ENCODE measurements at regions not wholly inside any gene's neighbourhood (a gene's known extent, or its start where the extent isn't known, plus 50 kb on each side); places are given as distances from the start of the nearest gene placed in this dataset.

DNA sequence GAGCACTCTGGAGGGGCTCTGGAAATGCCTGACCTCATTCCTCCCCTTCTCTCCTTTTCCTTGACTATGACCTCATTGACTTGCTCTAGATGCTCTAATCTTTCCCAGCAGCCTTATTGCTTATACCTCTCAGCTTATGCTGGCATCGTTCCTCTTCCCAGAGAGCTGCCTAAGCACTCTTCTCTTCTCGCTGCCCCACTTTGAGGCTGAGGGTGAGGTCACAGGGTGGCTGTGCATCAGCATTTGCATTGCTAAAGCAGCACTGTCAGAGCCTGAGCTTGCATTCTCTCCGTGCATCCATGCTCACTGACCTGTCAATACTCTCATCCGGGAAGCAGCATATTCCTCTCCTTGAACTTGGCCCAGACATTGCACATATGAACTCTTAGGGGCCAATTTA is 96.4 kb upstream of the NTRK2 start:
- H3K4me3 ChIP-seq (ENCODE audit: control insufficient read depth, low read depth, low read length): no peak overlapping the region
- DNase-seq (ENCODE audit: low read depth): no peak
- TF ChIP-seq, protein P1, sequence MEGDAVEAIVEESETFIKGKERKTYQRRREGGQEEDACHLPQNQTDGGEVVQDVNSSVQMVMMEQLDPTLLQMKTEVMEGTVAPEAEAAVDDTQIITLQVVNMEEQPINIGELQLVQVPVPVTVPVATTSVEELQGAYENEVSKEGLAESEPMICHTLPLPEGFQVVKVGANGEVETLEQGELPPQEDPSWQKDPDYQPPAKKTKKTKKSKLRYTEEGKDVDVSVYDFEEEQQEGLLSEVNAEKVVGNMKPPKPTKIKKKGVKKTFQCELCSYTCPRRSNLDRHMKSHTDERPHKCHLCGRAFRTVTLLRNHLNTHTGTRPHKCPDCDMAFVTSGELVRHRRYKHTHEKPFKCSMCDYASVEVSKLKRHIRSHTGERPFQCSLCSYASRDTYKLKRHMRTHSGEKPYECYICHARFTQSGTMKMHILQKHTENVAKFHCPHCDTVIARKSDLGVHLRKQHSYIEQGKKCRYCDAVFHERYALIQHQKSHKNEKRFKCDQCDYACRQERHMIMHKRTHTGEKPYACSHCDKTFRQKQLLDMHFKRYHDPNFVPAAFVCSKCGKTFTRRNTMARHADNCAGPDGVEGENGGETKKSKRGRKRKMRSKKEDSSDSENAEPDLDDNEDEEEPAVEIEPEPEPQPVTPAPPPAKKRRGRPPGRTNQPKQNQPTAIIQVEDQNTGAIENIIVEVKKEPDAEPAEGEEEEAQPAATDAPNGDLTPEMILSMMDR (conservative IDR thresholded peaks at IDR 0.05; ENCODE audit: control insufficient read depth, insufficient read depth, low read depth, low read length): no peak

GRCh38 chr9:84575705-84576104 is 93.8 kb upstream of the NTRK2 start:
- no peak for DNase-seq (ENCODE audit: low read depth)
- TF ChIP-seq, protein P1 (conservative IDR thresholded peaks at IDR 0.05; ENCODE audit: control insufficient read depth, insufficient read depth, low read depth, low read length): no peak
- H3K4me3 ChIP-seq (ENCODE audit: control insufficient read depth, low read depth, low read length): no peak overlapping the region

DNA sequence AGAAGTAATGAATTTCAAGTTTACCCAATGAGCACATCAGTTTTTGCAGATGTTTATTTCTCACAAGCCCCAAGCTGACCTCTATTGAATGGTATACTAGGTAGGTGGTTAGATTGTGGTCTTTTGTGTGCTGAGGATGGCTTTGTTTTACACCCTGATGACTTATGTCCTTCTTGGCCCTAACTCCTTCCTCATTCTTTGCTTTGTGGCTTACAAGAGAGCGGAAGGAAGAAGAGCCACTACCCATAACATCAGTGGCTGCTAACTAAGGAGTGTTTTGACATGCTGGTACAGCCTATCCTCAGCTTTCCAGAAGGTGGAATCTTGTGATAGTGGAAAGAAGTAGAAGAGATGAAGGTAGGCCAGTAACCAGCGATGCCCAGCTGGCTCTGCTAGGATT is 85.7 kb upstream of the NTRK2 start:
- TF ChIP-seq, protein P1 (conservative IDR thresholded peaks at IDR 0.05; ENCODE audit: control insufficient read depth, insufficient read depth, low read depth, low read length): no peak
- no peak overlapping the region for H3K4me3 ChIP-seq (ENCODE audit: control insufficient read depth, low read depth, low read length)
- no peak for DNase-seq (ENCODE audit: low read depth)

GRCh38 chr9:84586662-84587061 is 82.9 kb upstream of the NTRK2 start:
- H3K4me3 ChIP-seq (ENCODE audit: control insufficient read depth, low read depth, low read length): no peak overlapping the region
- TF ChIP-seq, protein P1 (conservative IDR thresholded peaks at IDR 0.05; ENCODE audit: control insufficient read depth, insufficient read depth, low read depth, low read length): no peak
- DNase-seq (ENCODE audit: low read depth): no peak

DNA sequence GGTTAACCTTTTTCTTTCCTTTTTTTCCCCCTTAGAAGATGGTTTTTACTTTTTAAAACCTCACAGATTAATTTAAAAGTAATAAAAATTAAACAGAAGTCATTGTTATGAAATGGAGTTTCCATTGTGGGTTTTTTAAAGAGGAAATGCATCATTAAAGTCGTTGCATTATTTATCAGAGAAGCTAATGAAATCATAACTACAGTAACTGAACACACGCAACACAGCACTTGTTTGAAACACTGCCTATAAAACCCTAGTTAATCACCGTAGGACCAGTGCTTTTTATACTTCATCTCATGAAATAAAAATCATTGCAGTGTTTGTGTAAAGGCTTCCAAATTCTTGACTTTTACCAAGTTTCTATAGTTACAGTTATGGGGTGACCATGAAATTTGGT is 82.4 kb upstream of the NTRK2 start:
- no peak overlapping the region for H3K4me3 ChIP-seq (ENCODE audit: control insufficient read depth, low read depth, low read length)
- TF ChIP-seq, protein P1 (conservative IDR thresholded peaks at IDR 0.05; ENCODE audit: control insufficient read depth, insufficient read depth, low read depth, low read length): no peak
- no peak for DNase-seq (ENCODE audit: low read depth)

DNA sequence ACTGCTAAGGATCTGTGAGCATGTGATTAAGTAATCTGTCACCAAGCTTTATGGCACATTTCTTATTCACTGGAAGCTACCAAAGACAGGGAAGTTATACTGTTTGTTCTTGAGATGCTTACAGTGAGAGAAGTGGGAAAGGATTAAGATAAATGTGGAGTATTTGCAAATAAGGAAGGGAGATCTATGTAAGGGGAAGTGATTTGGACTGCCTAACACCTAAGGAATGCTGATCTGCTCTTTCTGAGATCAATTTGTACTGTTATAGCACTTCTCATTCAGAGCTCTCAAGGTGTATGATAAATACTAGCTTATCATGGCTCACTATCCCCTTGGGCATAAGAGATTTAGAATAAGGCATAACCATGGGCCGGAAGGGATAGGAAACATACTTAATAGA is 80.0 kb upstream of the NTRK2 start:
- no peak overlapping the region for H3K4me3 ChIP-seq (ENCODE audit: control insufficient read depth, low read depth, low read length)
- TF ChIP-seq, protein P1 (conservative IDR thresholded peaks at IDR 0.05; ENCODE audit: control insufficient read depth, insufficient read depth, low read depth, low read length): no peak
- DNase-seq (ENCODE audit: low read depth): no peak

DNA sequence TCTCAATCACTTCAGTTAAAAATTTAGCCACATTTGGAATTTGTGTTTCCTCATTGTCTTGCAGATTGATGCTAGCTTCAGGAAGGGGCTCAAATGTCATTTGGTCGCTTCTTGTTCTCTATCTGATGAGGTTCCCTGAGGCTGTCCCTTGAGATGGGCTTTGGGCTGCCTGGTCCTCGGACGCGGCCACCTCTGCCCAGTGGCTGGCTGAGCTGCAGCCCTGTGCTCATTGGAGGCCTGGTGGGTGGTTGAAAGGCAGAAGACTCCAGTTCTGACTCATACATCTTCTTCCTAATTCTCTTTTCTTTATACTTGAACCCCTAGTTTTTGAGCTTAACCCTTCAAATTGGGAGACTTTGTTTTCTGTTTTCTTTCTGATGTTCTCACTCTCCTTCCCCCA is 78.8 kb upstream of the NTRK2 start:
- TF ChIP-seq, protein P1 (conservative IDR thresholded peaks at IDR 0.05; ENCODE audit: control insufficient read depth, insufficient read depth, low read depth, low read length): no peak
- DNase-seq (ENCODE audit: low read depth): no peak
- no peak overlapping the region for H3K4me3 ChIP-seq (ENCODE audit: control insufficient read depth, low read depth, low read length)

Measured in fibroblast of mammary gland (primary cell).